ENCODE measurements at regions not wholly inside any gene's neighbourhood (a gene's known extent, or its start where the extent isn't known, plus 50 kb on each side); places are given as distances from the start of the nearest gene placed in this dataset.

DNA sequence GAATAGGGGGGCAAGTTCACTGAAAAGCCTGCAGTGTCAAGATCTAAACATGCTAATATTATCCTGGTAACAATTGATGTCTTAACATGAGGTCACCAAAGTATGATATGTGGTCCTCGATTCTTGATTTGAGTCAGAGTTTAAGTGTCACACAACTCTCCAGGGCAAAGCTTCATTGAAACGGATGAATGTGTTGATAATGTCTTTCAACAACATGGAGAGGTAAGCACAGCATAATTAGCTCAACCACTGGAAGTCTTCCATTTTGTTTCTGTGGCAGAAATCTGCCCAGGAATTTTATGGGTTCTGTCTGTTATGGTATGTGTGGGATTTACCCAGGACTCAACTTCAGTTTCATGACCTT is 591.5 kb downstream of the ZNF385D start:
- Histone ChIP-seq H3K9ac (ENCODE audit: insufficient read depth, low read length) (no peak overlapping the region), H3K27ac (ENCODE audit: insufficient read depth, low read length) (peak overlapping the region; percentile 4)
- DNase-seq (ENCODE audit: low read depth in 2 of 2) = peak in 1 of 2 donors; percentile 2

DNA sequence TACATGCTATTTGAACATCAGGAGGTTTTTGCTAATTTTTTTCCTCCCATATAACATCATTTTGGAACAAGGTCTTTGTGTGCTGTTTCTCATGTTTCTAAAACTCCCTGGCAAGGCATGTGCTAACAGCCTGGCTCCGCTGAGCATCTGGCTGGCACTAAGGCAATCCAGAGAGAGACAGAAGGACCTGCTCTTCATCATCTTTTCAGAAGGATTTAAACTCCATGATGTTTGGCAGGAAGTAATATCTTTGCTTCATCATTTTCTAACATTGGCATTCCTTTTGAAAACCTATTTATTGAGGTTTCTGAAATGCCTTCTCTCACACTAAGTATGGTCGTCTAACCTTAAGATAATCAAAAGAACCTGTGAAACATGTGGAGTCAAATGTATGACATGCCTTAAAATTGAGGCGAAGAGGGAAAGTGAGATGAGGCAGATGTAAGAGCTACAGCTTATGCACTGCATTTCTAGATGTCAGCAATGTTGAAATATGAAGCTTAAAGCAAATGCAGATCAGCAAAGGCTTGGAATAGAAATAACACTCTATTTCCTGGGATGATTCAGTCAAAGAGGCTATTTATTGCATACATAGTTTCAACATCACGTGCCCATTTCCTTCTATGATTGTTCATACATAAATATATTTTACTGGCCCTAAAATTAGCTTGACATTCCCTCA is 592.0 kb downstream of the ZNF385D start:
- no peaks in the 10 kb centered on the region for H3K9me3 ChIP-seq (ENCODE audit: control insufficient read depth, insufficient read depth, low read depth, low read length)
- H3K27ac ChIP-seq (ENCODE audit: insufficient read depth, low read length) = peak overlapping the region; percentile 4
- H3K4me1 ChIP-seq (ENCODE audit: control insufficient read depth, extremely low read depth, insufficient read depth, low read length) = peaks cover 5% of the 10 kb centered on the region
- no peak overlapping the region for H3K9ac ChIP-seq (ENCODE audit: insufficient read depth, low read length)
- peak; percentile 26 to 75 for DNase-seq (ENCODE audit: low read depth in 2 of 2)
- no peaks in the 10 kb centered on the region for H3K36me3 ChIP-seq (ENCODE audit: control insufficient read depth, insufficient read depth, low read length)
- TF ChIP-seq, protein P1, sequence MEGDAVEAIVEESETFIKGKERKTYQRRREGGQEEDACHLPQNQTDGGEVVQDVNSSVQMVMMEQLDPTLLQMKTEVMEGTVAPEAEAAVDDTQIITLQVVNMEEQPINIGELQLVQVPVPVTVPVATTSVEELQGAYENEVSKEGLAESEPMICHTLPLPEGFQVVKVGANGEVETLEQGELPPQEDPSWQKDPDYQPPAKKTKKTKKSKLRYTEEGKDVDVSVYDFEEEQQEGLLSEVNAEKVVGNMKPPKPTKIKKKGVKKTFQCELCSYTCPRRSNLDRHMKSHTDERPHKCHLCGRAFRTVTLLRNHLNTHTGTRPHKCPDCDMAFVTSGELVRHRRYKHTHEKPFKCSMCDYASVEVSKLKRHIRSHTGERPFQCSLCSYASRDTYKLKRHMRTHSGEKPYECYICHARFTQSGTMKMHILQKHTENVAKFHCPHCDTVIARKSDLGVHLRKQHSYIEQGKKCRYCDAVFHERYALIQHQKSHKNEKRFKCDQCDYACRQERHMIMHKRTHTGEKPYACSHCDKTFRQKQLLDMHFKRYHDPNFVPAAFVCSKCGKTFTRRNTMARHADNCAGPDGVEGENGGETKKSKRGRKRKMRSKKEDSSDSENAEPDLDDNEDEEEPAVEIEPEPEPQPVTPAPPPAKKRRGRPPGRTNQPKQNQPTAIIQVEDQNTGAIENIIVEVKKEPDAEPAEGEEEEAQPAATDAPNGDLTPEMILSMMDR (conservative IDR thresholded peaks at IDR 0.05 in 1 of 2, IDR thresholded peaks at IDR 0.05 in 1 of 2; ENCODE audit: low read depth in 1 of 2, low read length in 2 of 2) = no peak
- no peaks in the 10 kb centered on the region for H3K79me2 ChIP-seq (ENCODE audit: control insufficient read depth, insufficient read depth, low read length)
- H3K27me3 ChIP-seq (ENCODE audit: control insufficient read depth, insufficient read depth, low read length) = no peaks in the 10 kb centered on the region
- peak overlapping the region; percentile 5 for H2AFZ ChIP-seq (ENCODE audit: low read length)
- no peak overlapping the region for H3K4me3 ChIP-seq (replicated peaks in 1 of 4; ENCODE audit: control extremely low read depth in 1 of 4, insufficient read depth in 1 of 4, low read depth in 3 of 4, low read length in 4 of 4)
- no peaks in the 10 kb centered on the region for H4K20me1 ChIP-seq (ENCODE audit: control insufficient read depth, extremely low read depth, insufficient read depth, low read length)
- H3K4me2 ChIP-seq (ENCODE audit: extremely low read depth, insufficient read depth, low read length) = peak overlapping the region; percentile 48

More for the DNA sequence above, 591.5 kb downstream of the ZNF385D start:
- Histone ChIP-seq H3K36me3 (ENCODE audit: control insufficient read depth, insufficient read depth, low read length) (no peaks in the 10 kb centered on the region), H4K20me1 (ENCODE audit: control insufficient read depth, extremely low read depth, insufficient read depth, low read length) (no peaks in the 10 kb centered on the region), H3K4me1 (ENCODE audit: control insufficient read depth, extremely low read depth, insufficient read depth, low read length) (peaks cover 5% of the 10 kb centered on the region), H3K4me2 (ENCODE audit: extremely low read depth, insufficient read depth, low read length) (peak overlapping the region; percentile 37), H2AFZ (ENCODE audit: low read length) (peak overlapping the region; percentile 5), H3K4me3 (replicated peaks in 1 of 4; ENCODE audit: control extremely low read depth in 1 of 4, insufficient read depth in 1 of 4, low read depth in 3 of 4, low read length in 4 of 4) (no peak overlapping the region), H3K79me2 (ENCODE audit: control insufficient read depth, insufficient read depth, low read length) (no peaks in the 10 kb centered on the region), H3K27me3 (ENCODE audit: control insufficient read depth, insufficient read depth, low read length) (no peaks in the 10 kb centered on the region), H3K9me3 (ENCODE audit: control insufficient read depth, insufficient read depth, low read depth, low read length) (no peaks in the 10 kb centered on the region)
- TF ChIP-seq EZH2 (IDR thresholded peaks at IDR 0.05; ENCODE audit: low read length, missing control alignments) = no peak
- TF ChIP-seq, protein P1 (conservative IDR thresholded peaks at IDR 0.05 in 1 of 2, IDR thresholded peaks at IDR 0.05 in 1 of 2; ENCODE audit: low read depth in 1 of 2, low read length in 2 of 2) = no peak

DNA sequence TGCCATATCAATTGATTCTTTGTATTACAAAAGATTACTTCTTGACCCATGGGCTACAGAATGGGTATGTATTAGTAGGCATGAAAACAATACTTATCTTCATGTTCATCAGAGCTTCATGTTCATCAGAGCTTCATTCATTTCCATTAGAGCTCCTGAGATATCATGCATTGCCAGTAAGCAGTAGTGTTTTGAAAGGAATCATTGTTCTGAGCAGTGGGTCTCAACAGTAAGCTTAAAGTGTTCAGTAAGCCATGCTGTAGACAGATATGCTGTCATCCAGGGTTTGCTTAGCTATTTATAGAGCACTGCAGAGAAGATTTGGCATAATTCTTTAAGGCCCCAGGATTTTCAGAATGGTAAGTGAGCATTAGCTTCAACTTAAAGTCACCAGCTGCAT is 596.1 kb downstream of the ZNF385D start:
- no peaks in the 10 kb centered on the region for H3K79me2 ChIP-seq (ENCODE audit: control insufficient read depth, insufficient read depth, low read length)
- H3K36me3 ChIP-seq (ENCODE audit: control insufficient read depth, insufficient read depth, low read length) = no peaks in the 10 kb centered on the region
- no peak overlapping the region for H3K27ac ChIP-seq (ENCODE audit: insufficient read depth, low read length)
- peaks cover 5% of the 10 kb centered on the region for H3K4me1 ChIP-seq (ENCODE audit: control insufficient read depth, extremely low read depth, insufficient read depth, low read length)
- no peak overlapping the region for H3K9ac ChIP-seq (ENCODE audit: insufficient read depth, low read length)
- no peaks in the 10 kb centered on the region for H3K9me3 ChIP-seq (ENCODE audit: control insufficient read depth, insufficient read depth, low read depth, low read length)
- TF ChIP-seq EZH2 (IDR thresholded peaks at IDR 0.05; ENCODE audit: low read length, missing control alignments) = no peak
- TF ChIP-seq, protein P1 (conservative IDR thresholded peaks at IDR 0.05 in 1 of 2, IDR thresholded peaks at IDR 0.05 in 1 of 2; ENCODE audit: low read depth in 1 of 2, low read length in 2 of 2) = no peak
- H4K20me1 ChIP-seq (ENCODE audit: control insufficient read depth, extremely low read depth, insufficient read depth, low read length) = no peaks in the 10 kb centered on the region
- H3K4me3 ChIP-seq (replicated peaks in 1 of 4; ENCODE audit: control extremely low read depth in 1 of 4, insufficient read depth in 1 of 4, low read depth in 3 of 4, low read length in 4 of 4) = no peak overlapping the region
- DNase-seq (ENCODE audit: low read depth in 2 of 2) = no peak
- H3K27me3 ChIP-seq (ENCODE audit: control insufficient read depth, insufficient read depth, low read length) = no peaks in the 10 kb centered on the region
- H2AFZ ChIP-seq (ENCODE audit: low read length) = no peak overlapping the region
- no peak overlapping the region for H3K4me2 ChIP-seq (ENCODE audit: extremely low read depth, insufficient read depth, low read length)

Data from fibroblast of lung (primary cell).